SK-N-SH treated with all-trans-retinoic acid at 6 μM for 48 hours (cell line): ENCODE measurements at regions not wholly inside any gene's neighbourhood (a gene's known extent, or its start where the extent isn't known, plus 50 kb on each side); places are given as distances from the start of the nearest gene placed in this dataset.

ENCODE experiments used
- PPARA ChIP-seq: fragments of 250-450 bp; sonication (Bioruptor Pico); IDR thresholded peaks from 2 replicates; pipeline ENCODE4 v1.5.0; 2020; ENCODE audit warnings: mild to moderate bottlenecking, borderline replicate concordance
- TCF4 ChIP-seq: fragments of 250-450 bp; sonication (Bioruptor Pico); IDR thresholded peaks from 2 replicates; pipeline ENCODE4 v1.8.0; 2021; ENCODE audit warnings: mild to moderate bottlenecking, moderate library complexity, borderline replicate concordance
- ZC3H10 ChIP-seq: fragments of 250-450 bp; sonication (Bioruptor Pico); IDR thresholded peaks from 2 replicates; pipeline ENCODE4 v1.5.1; 2021; ENCODE audit warnings: mild to moderate bottlenecking, moderate library complexity
- ZFP30 ChIP-seq: fragments of 450-650 bp; formaldehyde crosslinking; IDR thresholded peaks from 2 replicates; pipeline ENCODE4 v1.5.0; 2022; ENCODE audit warnings: mild to moderate bottlenecking, moderate library complexity
- TF ChIP-seq, protein P1 (sequence below): fragments of 250-450 bp; sonication (Bioruptor Pico); IDR thresholded peaks from 2 replicates; pipeline ENCODE4 v1.5.1; 2021; ENCODE audit warnings: mild to moderate bottlenecking, moderate library complexity
- TF ChIP-seq, protein P2 (sequence below): fragments of 250-450 bp; sonication (Bioruptor Pico); IDR thresholded peaks from 2 replicates; pipeline ENCODE4 v1.8.0; 2021; ENCODE audit warnings: low read depth, mild to moderate bottlenecking, moderate library complexity, borderline replicate concordance
- TF ChIP-seq, protein P3 (sequence below): fragments of 250-450 bp; sonication (Bioruptor Pico); IDR thresholded peaks from 2 replicates; pipeline ENCODE4 v1.5.1; 2020; ENCODE audit warnings: low read depth, mild to moderate bottlenecking, moderate library complexity

DNA sequence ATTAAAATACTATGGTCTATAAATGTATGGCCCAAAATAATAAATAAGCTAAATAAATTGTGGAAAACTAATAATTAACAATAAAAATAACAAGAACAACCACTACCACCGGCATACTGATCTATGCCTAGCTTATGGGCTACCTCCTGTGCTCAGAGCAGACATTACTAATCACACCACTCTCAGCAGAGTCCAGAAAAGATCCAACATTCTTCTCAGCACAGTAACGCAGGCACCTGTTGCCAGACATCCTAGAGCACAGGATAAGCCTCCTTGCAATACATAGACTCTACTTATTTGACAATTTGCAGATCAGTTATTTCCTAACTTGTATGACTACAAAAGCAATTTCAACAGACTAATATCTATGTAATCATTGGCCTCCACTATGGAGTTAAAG is 137.1 kb upstream of the NEBL start:
- TF ChIP-seq, protein P1, sequence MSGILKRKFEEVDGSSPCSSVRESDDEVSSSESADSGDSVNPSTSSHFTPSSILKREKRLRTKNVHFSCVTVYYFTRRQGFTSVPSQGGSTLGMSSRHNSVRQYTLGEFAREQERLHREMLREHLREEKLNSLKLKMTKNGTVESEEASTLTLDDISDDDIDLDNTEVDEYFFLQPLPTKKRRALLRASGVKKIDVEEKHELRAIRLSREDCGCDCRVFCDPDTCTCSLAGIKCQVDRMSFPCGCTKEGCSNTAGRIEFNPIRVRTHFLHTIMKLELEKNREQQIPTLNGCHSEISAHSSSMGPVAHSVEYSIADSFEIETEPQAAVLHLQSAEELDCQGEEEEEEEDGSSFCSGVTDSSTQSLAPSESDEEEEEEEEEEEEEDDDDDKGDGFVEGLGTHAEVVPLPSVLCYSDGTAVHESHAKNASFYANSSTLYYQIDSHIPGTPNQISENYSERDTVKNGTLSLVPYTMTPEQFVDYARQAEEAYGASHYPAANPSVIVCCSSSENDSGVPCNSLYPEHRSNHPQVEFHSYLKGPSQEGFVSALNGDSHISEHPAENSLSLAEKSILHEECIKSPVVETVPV, result no peak
- TF ChIP-seq TCF4 (CRISPR knock-in tag), result no peak
- TF ChIP-seq ZC3H10 (CRISPR knock-in tag), result no peak
- TF ChIP-seq, protein P2, sequence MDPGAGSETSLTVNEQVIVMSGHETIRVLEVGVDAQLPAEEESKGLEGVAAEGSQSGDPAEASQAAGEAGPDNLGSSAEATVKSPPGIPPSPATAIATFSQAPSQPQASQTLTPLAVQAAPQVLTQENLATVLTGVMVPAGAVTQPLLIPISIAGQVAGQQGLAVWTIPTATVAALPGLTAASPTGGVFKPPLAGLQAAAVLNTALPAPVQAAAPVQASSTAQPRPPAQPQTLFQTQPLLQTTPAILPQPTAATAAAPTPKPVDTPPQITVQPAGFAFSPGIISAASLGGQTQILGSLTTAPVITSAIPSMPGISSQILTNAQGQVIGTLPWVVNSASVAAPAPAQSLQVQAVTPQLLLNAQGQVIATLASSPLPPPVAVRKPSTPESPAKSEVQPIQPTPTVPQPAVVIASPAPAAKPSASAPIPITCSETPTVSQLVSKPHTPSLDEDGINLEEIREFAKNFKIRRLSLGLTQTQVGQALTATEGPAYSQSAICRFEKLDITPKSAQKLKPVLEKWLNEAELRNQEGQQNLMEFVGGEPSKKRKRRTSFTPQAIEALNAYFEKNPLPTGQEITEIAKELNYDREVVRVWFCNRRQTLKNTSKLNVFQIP (CRISPR knock-in tag), result no peak
- no peak for TF ChIP-seq PPARA (CRISPR knock-in tag)
- TF ChIP-seq, protein P3, sequence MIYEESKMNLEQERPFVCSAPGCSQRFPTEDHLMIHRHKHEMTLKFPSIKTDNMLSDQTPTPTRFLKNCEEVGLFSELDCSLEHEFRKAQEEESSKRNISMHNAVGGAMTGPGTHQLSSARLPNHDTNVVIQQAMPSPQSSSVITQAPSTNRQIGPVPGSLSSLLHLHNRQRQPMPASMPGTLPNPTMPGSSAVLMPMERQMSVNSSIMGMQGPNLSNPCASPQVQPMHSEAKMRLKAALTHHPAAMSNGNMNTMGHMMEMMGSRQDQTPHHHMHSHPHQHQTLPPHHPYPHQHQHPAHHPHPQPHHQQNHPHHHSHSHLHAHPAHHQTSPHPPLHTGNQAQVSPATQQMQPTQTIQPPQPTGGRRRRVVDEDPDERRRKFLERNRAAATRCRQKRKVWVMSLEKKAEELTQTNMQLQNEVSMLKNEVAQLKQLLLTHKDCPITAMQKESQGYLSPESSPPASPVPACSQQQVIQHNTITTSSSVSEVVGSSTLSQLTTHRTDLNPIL, result no peak
- no peak for TF ChIP-seq ZFP30 (CRISPR knock-in tag)
